Right atrium auricular region (tissue), 2 donors: ENCODE measurements at regions not wholly inside any gene's neighbourhood (a gene's known extent, or its start where the extent isn't known, plus 50 kb on each side); places are given as distances from the start of the nearest gene placed in this dataset.

ENCODE experiments used
- DNase-seq: peaks from one replicate; pipeline ENCODE4 v3.0.0-alpha.2; 2019; ENCODE audit warnings: low spot score
- H3K27ac ChIP-seq, 2 donors: fragments of 200-600 bp; sonication (generic); 1 replicate in 1 of 2; 2 replicates in 1 of 2; pipeline ENCODE4 v1.5.1; 2016 to 2019
- H3K27me3 ChIP-seq, 2 donors: fragments of 200-600 bp; sonication (generic); one replicate each; pipeline versions ENCODE4 v1.5.1 to v1.6.0; 2017 to 2019
- H3K36me3 ChIP-seq: fragments of 200-600 bp; sonication (generic); one replicate; pipeline ENCODE4 v1.5.1; 2016
- H3K4me1 ChIP-seq, 2 donors: fragments of 200-600 bp; sonication (generic); one replicate each; pipeline versions ENCODE4 v1.5.1 to v1.6.0; 2017 to 2019
- H3K4me3 ChIP-seq, 2 donors: fragments of 200-600 bp; sonication (generic); 1 replicate in 1 of 2; 2 replicates in 1 of 2; pipeline ENCODE4 v1.5.1; 2017 to 2019; ENCODE audit warnings: mild to moderate bottlenecking in 1 of 2, moderate library complexity in 1 of 2
- H3K9me3 ChIP-seq, 2 donors: fragments of 200-600 bp; sonication (generic); one replicate each; pipeline ENCODE4 v1.5.1; 2019
- CTCF ChIP-seq, 2 donors: fragments of 200-600 bp; sonication (generic); IDR thresholded peaks; one replicate each; pipeline ENCODE4 v1.5.1; 2019; ENCODE audit warnings: antibody characterized with exemption in 2 of 2

DNA sequence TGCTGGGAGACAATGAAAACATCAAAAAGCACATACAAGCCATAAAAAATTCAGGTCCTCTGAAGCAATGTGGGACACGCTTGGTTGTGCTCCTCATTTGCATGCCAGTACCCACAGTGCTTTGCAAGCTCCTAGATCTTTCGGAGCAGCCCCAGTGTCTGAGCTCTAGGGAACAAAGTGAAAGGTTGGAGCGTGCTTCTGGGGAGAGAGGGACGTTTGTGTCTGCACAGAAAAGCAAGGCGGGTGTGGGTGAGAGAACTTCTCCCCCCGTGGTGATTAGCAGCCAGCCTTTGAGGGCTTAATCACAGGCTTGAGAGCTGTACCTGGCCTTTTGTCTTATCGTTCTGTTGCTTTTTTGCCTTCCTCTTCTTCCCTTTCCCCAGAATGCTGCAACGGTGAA is 76.7 kb upstream of the HABP2 start:
- DNase-seq, result no peak
- Histone ChIP-seq H3K4me3 (no peak overlapping the region), H3K27ac (no peak overlapping the region), H3K27me3 (no peaks in the 10 kb centered on the region), H3K36me3 (no peaks in the 10 kb centered on the region), H3K4me1 (peaks cover 0 to 31% of the 10 kb centered on the region in 2 donors), H3K9me3 (peaks cover 0 to 23% of the 10 kb centered on the region in 2 donors)
- no peak for TF ChIP-seq CTCF (IDR thresholded peaks at IDR 0.05)

GRCh38 chr10:113476673-113477072 is 76.2 kb upstream of the HABP2 start:
- H3K36me3 ChIP-seq, result no peaks in the 10 kb centered on the region
- no peaks in the 10 kb centered on the region for H3K27me3 ChIP-seq
- H3K9me3 ChIP-seq, result peaks cover 0 to 23% of the 10 kb centered on the region in 2 donors
- no peak for DNase-seq
- H3K4me1 ChIP-seq, result peaks cover 0 to 31% of the 10 kb centered on the region in 2 donors
- no peak overlapping the region for H3K4me3 ChIP-seq
- no peak overlapping the region for H3K27ac ChIP-seq
- TF ChIP-seq CTCF (IDR thresholded peaks at IDR 0.05), result no peak

GRCh38 chr10:113477451-113477850 is 75.4 kb upstream of the HABP2 start:
- Histone ChIP-seq H3K9me3 (peaks cover 0 to 23% of the 10 kb centered on the region in 2 donors), H3K27ac (no peak overlapping the region), H3K36me3 (no peaks in the 10 kb centered on the region), H3K27me3 (no peaks in the 10 kb centered on the region), H3K4me1 (peaks cover 0 to 31% of the 10 kb centered on the region in 2 donors), H3K4me3 (no peak overlapping the region)
- no peak for DNase-seq
- no peak for TF ChIP-seq CTCF (IDR thresholded peaks at IDR 0.05)

DNA sequence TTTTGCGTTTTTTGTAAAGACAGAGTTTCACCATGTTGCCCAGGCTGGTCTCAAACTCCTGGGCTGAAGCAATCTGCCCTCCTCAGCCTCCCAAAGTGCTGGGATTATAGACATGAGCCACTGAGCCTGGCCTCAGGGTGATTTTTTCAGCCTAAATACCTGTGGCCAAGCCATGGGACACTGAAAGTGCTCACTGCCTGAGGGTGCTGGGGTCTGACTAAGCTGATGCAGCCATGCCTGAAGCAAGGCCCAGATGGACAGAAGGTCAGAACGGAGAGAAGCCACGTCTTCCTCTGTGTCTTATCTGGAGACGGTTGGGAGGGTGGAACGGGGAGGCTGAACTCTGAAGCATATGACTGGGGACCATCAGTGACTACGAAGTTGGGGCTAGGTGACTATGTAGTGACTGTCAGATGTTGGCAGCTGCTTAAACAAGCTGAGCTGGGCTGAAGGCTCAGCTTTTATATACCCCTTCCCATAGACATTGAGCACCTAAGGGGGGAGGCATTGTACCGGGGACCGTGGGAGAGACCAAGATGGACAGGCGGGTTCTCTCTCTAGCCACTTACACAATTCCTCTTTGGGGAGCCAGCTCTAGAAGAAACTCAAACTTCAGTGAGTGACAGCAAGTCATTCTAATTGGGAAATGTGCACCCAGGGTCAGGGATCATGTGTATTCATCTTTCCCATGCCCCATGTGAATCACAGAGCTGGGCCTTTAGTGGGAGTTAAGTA is 73.3 kb upstream of the HABP2 start:
- Histone ChIP-seq H3K27ac (no peak overlapping the region), H3K27me3 (no peaks in the 10 kb centered on the region), H3K36me3 (no peaks in the 10 kb centered on the region), H3K4me3 (no peak overlapping the region), H3K9me3 (peaks cover 0 to 23% of the 10 kb centered on the region in 2 donors), H3K4me1 (peaks cover 0 to 21% of the 10 kb centered on the region in 2 donors)
- DNase-seq, result no peak
- no peak for TF ChIP-seq CTCF (IDR thresholded peaks at IDR 0.05)

DNA sequence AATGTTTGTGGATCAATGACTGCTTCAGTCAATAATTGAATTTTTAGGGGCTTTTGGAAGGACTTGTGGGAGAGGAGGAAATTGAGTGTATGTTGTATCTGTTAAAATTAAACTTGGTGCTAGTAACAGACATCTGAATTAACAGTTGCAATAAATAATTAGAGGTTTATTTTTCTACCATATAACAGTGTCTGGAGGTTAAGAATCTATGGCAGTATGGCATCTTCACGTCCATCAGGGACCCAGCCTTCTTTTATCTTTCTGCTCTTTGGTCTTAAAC is 72.8 kb upstream of the HABP2 start:
- Histone ChIP-seq H3K27ac (no peak overlapping the region), H3K36me3 (no peaks in the 10 kb centered on the region), H3K4me3 (no peak overlapping the region), H3K4me1 (peaks cover 0 to 15% of the 10 kb centered on the region in 2 donors), H3K9me3 (peaks cover 0 to 23% of the 10 kb centered on the region in 2 donors), H3K27me3 (no peaks in the 10 kb centered on the region)
- DNase-seq, result no peak
- no peak for TF ChIP-seq CTCF (IDR thresholded peaks at IDR 0.05)
